ENCODE measurements at regions not wholly inside any gene's neighbourhood (a gene's known extent, or its start where the extent isn't known, plus 50 kb on each side); places are given as distances from the start of the nearest gene placed in this dataset.

DNA sequence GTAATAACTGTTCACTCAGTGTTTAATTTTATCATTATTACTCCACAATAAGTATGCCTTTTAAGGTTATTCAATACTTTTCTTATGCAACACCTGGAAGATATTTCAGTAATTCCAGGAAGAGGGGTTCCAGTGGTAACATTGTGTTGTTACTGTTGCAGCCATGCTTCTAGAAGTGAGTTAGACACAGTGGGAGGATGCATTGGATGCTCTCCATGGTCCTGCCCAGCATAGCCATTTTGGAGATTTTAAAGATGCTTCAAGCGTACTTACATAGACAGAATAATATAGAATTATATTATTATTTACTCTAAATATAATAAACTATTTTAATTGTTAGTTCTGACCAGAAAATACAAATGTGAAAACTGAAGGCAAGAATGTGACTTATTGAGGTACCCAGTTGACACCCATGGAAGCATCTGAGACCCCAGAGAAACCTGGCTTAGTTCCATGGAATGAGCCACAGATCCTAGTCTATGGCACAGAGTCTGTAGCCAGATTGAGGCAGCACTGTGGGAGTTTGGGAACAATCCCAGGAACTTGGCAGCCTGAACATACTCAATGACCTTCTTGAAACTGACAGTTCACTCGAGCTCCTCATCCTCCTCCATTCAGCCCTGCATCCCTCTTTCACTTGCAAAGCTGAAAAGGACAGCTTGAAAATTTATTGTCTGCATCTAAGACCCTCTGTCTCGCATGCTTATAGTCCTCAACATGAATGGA, 190.1 kb upstream of the HS3ST4 start:
- no peaks in the 10 kb centered on the region for H3K36me3 ChIP-seq
- no peaks in the 10 kb centered on the region for H3K27me3 ChIP-seq
- no peak for DNase-seq
- TF ChIP-seq, protein P1, sequence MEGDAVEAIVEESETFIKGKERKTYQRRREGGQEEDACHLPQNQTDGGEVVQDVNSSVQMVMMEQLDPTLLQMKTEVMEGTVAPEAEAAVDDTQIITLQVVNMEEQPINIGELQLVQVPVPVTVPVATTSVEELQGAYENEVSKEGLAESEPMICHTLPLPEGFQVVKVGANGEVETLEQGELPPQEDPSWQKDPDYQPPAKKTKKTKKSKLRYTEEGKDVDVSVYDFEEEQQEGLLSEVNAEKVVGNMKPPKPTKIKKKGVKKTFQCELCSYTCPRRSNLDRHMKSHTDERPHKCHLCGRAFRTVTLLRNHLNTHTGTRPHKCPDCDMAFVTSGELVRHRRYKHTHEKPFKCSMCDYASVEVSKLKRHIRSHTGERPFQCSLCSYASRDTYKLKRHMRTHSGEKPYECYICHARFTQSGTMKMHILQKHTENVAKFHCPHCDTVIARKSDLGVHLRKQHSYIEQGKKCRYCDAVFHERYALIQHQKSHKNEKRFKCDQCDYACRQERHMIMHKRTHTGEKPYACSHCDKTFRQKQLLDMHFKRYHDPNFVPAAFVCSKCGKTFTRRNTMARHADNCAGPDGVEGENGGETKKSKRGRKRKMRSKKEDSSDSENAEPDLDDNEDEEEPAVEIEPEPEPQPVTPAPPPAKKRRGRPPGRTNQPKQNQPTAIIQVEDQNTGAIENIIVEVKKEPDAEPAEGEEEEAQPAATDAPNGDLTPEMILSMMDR (IDR thresholded peaks at IDR 0.05; ENCODE audit: low read depth, low read length): no peak
- no peaks in the 10 kb centered on the region for H3K4me1 ChIP-seq
- no peak overlapping the region for H3K4me3 ChIP-seq (ENCODE audit: low read depth, low read length)
- H3K9me3 ChIP-seq: no peaks in the 10 kb centered on the region

- TF ChIP-seq, protein P1 (IDR thresholded peaks at IDR 0.05; ENCODE audit: low read depth, low read length): no peak
- no peaks in the 10 kb centered on the region for H3K36me3 ChIP-seq
- no peaks in the 10 kb centered on the region for H3K27me3 ChIP-seq
- no peaks in the 10 kb centered on the region for H3K9me3 ChIP-seq
- H3K4me1 ChIP-seq: no peaks in the 10 kb centered on the region
- no peak overlapping the region for H3K4me3 ChIP-seq (ENCODE audit: low read depth, low read length)
- DNase-seq: no peak
These were observed 197.5 kb upstream of the HS3ST4 start for GRCh38 chr16:25494292-25494691.

- Histone ChIP-seq H3K9me3 (no peaks in the 10 kb centered on the region), H3K4me1 (no peaks in the 10 kb centered on the region), H3K36me3 (no peaks in the 10 kb centered on the region), H3K4me3 (ENCODE audit: low read depth, low read length) (no peak overlapping the region), H3K27me3 (no peaks in the 10 kb centered on the region)
- TF ChIP-seq, protein P1 (IDR thresholded peaks at IDR 0.05; ENCODE audit: low read depth, low read length): no peak
- DNase-seq: no peak
These were observed 198.5 kb upstream of the HS3ST4 start for GRCh38 chr16:25493136-25493811.

GRCh38 chr16:25488435-25488834, 203.3 kb upstream of the HS3ST4 start:
- no peak overlapping the region for H3K4me3 ChIP-seq (ENCODE audit: low read depth, low read length)
- no peaks in the 10 kb centered on the region for H3K36me3 ChIP-seq
- no peaks in the 10 kb centered on the region for H3K4me1 ChIP-seq
- no peaks in the 10 kb centered on the region for H3K9me3 ChIP-seq
- DNase-seq: no peak
- TF ChIP-seq, protein P1 (IDR thresholded peaks at IDR 0.05; ENCODE audit: low read depth, low read length): no peak
- H3K27me3 ChIP-seq: no peaks in the 10 kb centered on the region

- Histone ChIP-seq H3K4me3 (ENCODE audit: low read depth, low read length) (no peak overlapping the region), H3K9me3 (no peaks in the 10 kb centered on the region), H3K4me1 (no peaks in the 10 kb centered on the region), H3K36me3 (no peaks in the 10 kb centered on the region), H3K27me3 (no peaks in the 10 kb centered on the region)
- TF ChIP-seq, protein P1 (IDR thresholded peaks at IDR 0.05; ENCODE audit: low read depth, low read length): no peak
- DNase-seq: no peak
These were observed 203.9 kb upstream of the HS3ST4 start for GRCh38 chr16:25487888-25488287.

GRCh38 chr16:25481636-25482035, 210.1 kb upstream of the HS3ST4 start:
- TF ChIP-seq, protein P1 (IDR thresholded peaks at IDR 0.05; ENCODE audit: low read depth, low read length): no peak
- H3K9me3 ChIP-seq: no peaks in the 10 kb centered on the region
- H3K36me3 ChIP-seq: no peaks in the 10 kb centered on the region
- no peak for DNase-seq
- no peaks in the 10 kb centered on the region for H3K4me1 ChIP-seq
- H3K27me3 ChIP-seq: no peaks in the 10 kb centered on the region
- H3K4me3 ChIP-seq (ENCODE audit: low read depth, low read length): no peak overlapping the region
